HUES48 (cell line): ENCODE measurements at regions not wholly inside any gene's neighbourhood (a gene's known extent, or its start where the extent isn't known, plus 50 kb on each side); places are given as distances from the start of the nearest gene placed in this dataset.

Experiments
- H3K27ac ChIP-seq: one replicate; pipeline ENCODE4 v1.7.0; 2013; ENCODE audit warnings: low read depth, low read length, inconsistent platforms
- H3K27me3 ChIP-seq: 2 replicates; pipeline ENCODE4 v1.6.1; 2013; ENCODE audit warnings: mild to moderate bottlenecking, low read length; ENCODE audit not compliant: control insufficient read depth, insufficient read depth
- H3K36me3 ChIP-seq: 2 replicates; pipeline ENCODE4 v1.6.1; 2013; ENCODE audit warnings: low read length; ENCODE audit not compliant: control insufficient read depth, insufficient read depth
- H3K4me1 ChIP-seq: 2 replicates; pipeline ENCODE4 v1.6.1; 2013; ENCODE audit warnings: mild to moderate bottlenecking, low read length; ENCODE audit not compliant: control insufficient read depth, insufficient read depth
- H3K4me3 ChIP-seq: 2 replicates; pipeline ENCODE4 v1.5.1; 2013; ENCODE audit warnings: mild to moderate bottlenecking, low read depth, low read length
- H3K9ac ChIP-seq: 2 replicates; pipeline ENCODE4 v1.6.1; 2013; ENCODE audit warnings: mild to moderate bottlenecking, low read depth, low read length, moderate library complexity
- H3K9me3 ChIP-seq: 2 replicates; pipeline ENCODE4 v1.6.1; 2013; ENCODE audit warnings: low read length; ENCODE audit not compliant: control insufficient read depth, insufficient read depth

DNA sequence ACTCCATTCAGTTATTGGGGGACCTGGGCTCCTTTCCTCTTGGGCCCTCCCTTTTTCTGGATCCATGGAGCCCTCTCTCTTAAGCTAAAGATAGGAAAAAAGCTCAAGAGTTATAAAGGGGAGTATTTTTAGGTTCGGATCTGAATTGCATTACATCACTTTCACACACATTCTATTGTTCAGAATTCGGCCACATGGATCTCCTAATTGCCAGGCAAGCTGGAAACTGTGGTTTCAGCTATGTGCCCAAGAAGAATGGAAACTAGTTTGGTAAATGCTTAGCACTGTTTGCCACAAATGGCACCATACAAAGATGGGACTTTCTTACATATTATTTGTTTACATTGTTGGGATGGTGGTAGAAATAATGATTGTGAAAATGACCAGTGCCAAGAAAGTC, 145.6 kb downstream of the LRIG3 start:
- no peak overlapping the region for H3K9ac ChIP-seq
- no peaks in the 10 kb centered on the region for H3K9me3 ChIP-seq
- no peak overlapping the region for H3K27ac ChIP-seq
- H3K4me3 ChIP-seq, result no peak overlapping the region
- H3K27me3 ChIP-seq, result no peaks in the 10 kb centered on the region
- 0 out of 2 replicates have a peak, but pooled peaks cover 5% of the 10 kb centered on the region for H3K4me1 ChIP-seq
- H3K36me3 ChIP-seq, result no peaks in the 10 kb centered on the region

DNA sequence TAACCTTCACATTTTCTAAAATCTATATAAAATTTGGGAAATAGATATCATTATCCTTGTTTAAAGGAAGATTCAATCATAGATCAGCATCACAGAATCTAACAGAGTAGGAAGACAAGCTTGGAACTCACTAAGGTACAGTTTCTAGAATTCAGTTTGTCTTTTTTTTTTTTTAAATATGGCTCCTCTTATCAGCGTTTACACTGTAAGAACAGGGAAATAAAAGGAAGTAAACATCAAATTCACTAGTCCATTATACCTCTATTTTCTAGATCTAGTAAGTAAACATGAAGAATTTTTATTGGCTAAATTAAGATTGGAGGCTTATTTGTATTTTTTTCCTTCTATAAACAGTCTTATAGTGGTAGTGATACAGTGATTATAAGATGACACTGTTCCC, 144.9 kb downstream of the LRIG3 start:
- H3K9ac ChIP-seq, result no peak overlapping the region
- no peaks in the 10 kb centered on the region for H3K36me3 ChIP-seq
- no peak overlapping the region for H3K27ac ChIP-seq
- no peaks in the 10 kb centered on the region for H3K27me3 ChIP-seq
- no peak overlapping the region for H3K4me3 ChIP-seq
- H3K4me1 ChIP-seq, result 0 out of 2 replicates have a peak, but pooled peaks cover 5% of the 10 kb centered on the region
- no peaks in the 10 kb centered on the region for H3K9me3 ChIP-seq

DNA sequence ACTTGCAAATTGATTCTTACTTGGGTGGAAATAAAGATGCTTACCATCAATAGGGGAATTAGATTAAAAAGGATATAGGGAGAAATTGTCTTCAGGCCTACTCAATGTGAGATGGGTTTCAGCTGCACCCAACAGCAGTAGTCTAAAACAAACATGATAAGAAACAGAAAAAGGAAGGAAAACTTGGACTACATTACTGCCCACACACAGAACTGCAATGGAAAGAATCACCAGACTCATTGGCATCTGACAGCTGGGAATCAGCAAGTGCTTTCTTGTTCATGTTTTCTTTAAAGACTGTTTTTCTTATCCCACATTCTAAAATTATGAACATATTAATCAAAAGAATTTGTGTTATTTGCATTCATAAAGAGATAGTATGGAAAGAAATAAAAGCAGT, 144.2 kb downstream of the LRIG3 start:
- Histone ChIP-seq H3K27ac (no peak overlapping the region), H3K9me3 (no peaks in the 10 kb centered on the region), H3K4me3 (no peak overlapping the region), H3K27me3 (no peaks in the 10 kb centered on the region), H3K36me3 (no peaks in the 10 kb centered on the region), H3K4me1 (0 out of 2 replicates have a peak, but pooled peaks cover 5% of the 10 kb centered on the region), H3K9ac (no peak overlapping the region)

DNA sequence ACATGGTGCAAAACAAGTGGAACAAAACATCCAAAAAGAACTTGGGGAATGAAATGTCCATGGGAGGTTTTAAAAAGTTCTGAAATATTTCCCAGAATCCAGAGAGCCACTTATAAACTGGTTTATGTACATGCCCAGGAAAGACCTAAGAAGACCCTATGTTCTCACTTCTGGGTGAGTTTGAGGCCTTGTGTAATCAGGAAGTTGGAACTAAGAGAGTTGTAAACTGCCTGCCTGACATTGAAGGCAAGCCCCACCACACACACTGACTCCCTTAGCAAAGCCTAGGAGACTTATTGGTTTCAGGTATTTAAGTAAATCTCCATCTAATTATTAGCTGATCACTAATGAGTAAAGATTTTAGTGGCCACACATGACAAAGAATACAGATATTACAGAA, 142.5 kb downstream of the LRIG3 start:
- H3K9ac ChIP-seq, result no peak overlapping the region
- H3K4me3 ChIP-seq, result no peak overlapping the region
- 0 out of 2 replicates have a peak, but pooled peaks cover 5% of the 10 kb centered on the region for H3K4me1 ChIP-seq
- no peaks in the 10 kb centered on the region for H3K27me3 ChIP-seq
- H3K9me3 ChIP-seq, result no peaks in the 10 kb centered on the region
- H3K27ac ChIP-seq, result no peak overlapping the region
- no peaks in the 10 kb centered on the region for H3K36me3 ChIP-seq

DNA sequence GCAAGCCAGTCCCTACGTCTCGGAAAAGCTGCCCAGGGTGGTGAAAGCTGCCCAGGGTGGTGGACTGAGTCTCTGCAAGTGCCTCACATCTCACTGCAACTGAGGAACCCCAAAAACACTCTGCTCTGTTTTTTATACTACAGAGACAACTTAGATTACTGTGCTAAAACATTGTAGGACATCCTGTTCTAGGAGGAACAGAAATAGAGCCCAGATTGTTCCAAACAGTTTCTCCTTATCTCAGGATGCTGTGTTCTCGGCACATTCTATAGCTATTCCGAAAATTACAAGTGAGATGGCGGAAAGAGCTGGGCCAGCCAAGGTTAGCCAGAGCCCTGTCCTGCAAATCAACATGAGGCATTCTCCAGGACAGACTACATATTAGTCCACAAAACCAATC, 138.7 kb downstream of the LRIG3 start:
- no peak overlapping the region for H3K27ac ChIP-seq
- no peaks in the 10 kb centered on the region for H3K27me3 ChIP-seq
- no peaks in the 10 kb centered on the region for H3K4me1 ChIP-seq
- no peaks in the 10 kb centered on the region for H3K36me3 ChIP-seq
- no peaks in the 10 kb centered on the region for H3K9me3 ChIP-seq
- no peak overlapping the region for H3K9ac ChIP-seq
- H3K4me3 ChIP-seq, result no peak overlapping the region

DNA sequence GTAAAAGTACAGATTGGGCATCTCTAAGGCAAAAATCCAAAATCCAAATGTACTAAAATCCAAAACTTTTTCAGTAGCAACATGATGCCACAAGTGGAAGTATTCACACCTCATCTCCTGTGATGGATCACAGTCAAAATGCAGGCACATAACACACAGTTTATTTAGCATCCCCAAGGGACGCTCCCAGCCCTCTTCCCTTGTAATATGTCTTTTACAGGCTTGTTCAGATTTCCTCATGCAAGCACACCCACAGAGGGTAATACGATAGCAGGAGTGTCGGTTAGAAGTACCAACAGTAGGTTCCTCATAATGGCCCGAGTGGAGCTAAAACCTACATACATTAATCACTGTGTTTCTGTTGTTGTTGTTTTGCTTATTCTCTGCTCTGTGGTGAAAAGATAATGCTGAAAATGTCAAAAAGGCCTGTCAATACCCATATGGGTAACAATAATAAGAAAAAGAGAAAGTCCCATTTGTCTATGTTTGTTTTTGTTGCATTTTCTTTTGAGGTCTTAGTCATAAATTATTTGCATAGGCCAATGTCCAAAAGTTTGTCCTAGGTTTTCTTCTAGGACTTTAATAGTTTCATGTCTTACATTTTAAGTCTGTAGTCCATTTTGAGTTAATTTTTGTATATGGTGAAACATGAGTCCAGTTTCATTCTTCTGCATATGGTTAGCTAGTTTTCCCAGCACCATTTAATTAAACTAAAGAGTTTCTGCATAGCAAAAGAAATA, 133.1 kb downstream of the LRIG3 start:
- H3K4me3 ChIP-seq, result no peak overlapping the region
- H3K36me3 ChIP-seq, result no peaks in the 10 kb centered on the region
- H3K4me1 ChIP-seq, result no peaks in the 10 kb centered on the region
- H3K9me3 ChIP-seq, result no peaks in the 10 kb centered on the region
- H3K27me3 ChIP-seq, result no peaks in the 10 kb centered on the region
- no peak overlapping the region for H3K27ac ChIP-seq
- H3K9ac ChIP-seq, result no peak overlapping the region

DNA sequence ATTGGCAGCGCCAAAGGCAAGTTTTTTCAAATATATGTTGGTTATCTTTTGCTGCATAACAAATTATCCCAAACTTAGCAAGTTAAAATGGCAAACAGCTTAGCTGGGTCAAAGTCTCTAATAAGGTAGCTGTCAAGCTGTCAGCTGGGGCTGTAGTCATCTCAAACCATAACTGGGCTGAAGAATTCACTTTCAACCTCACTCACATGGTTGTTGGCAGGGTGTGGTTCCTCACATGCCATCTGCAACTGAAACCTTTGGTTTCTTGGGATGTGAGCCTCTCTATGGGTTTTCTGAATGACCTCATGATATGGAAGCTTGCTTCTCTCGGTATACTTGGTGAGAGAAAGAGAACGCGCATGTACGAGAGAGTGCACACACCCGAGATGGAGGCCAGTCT, 125.4 kb downstream of the LRIG3 start:
- Histone ChIP-seq H3K9ac (no peak overlapping the region), H3K27me3 (no peaks in the 10 kb centered on the region), H3K36me3 (no peaks in the 10 kb centered on the region), H3K4me1 (no peaks in the 10 kb centered on the region), H3K9me3 (no peaks in the 10 kb centered on the region), H3K27ac (no peak overlapping the region), H3K4me3 (no peak overlapping the region)

DNA sequence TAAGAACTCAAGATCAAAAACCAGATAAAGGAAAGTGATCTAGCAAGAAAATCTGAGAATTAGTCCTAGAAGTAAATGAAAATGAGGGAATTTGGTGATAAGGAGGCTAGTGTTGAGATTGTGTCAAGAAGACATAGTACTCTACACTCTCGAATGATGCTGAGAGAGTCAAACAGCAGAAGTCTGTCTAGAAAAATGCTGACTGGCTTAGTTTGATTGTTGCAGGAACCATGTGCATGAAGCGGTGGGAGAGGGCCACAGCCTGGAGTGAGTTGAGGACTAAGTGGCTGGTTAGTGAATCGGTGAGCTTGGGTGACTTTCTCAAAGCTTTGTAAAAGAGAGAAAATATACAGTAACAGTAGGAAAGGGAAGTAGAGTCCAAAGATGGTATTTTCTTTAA, 124.5 kb downstream of the LRIG3 start:
- Histone ChIP-seq H3K36me3 (no peaks in the 10 kb centered on the region), H3K9ac (no peak overlapping the region), H3K27ac (no peak overlapping the region), H3K4me1 (no peaks in the 10 kb centered on the region), H3K9me3 (no peaks in the 10 kb centered on the region), H3K4me3 (no peak overlapping the region), H3K27me3 (no peaks in the 10 kb centered on the region)

DNA sequence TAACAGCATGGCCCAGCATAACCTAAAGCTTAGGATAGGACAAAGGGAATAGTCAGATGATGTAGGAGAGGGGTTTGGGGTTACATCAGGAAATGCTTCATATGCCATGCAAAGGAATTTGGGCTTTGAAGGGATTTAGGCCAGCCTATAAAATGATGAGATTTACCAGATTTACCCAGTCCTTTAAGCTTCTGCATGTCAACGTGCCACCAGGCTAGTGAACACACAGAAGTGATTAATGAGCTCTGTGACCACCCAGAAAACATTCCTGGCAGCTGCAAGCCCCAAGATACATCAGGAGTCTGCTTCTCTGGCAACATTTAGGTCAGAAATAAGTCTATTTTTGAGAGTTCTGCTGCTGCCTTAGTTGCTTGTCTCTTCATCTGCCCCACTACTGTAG, 118.3 kb downstream of the LRIG3 start:
- no peak overlapping the region for H3K27ac ChIP-seq
- H3K9ac ChIP-seq, result no peak overlapping the region
- H3K36me3 ChIP-seq, result no peaks in the 10 kb centered on the region
- H3K27me3 ChIP-seq, result no peaks in the 10 kb centered on the region
- H3K4me1 ChIP-seq, result no peaks in the 10 kb centered on the region
- no peaks in the 10 kb centered on the region for H3K9me3 ChIP-seq
- no peak overlapping the region for H3K4me3 ChIP-seq

DNA sequence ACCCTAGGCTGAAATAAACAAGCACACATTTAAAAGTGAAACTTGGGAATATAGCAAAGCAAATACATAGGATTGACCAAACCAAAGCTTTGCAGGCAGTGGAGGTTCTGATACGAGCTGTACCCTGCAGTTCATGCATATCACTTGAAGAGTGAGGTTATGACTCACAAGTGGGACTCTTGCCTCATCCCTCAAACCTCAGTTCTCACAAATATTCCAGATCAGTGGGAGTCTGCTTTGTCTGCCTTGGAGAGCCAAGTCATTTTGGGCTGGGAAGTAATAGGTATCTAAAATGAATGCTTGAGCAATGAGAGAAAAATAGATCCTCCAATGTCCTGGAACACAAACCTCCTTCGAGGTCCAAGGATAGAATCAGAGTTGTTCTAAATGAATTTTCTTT, 116.4 kb downstream of the LRIG3 start:
- no peaks in the 10 kb centered on the region for H3K27me3 ChIP-seq
- no peak overlapping the region for H3K27ac ChIP-seq
- no peaks in the 10 kb centered on the region for H3K9me3 ChIP-seq
- H3K4me3 ChIP-seq, result no peak overlapping the region
- no peaks in the 10 kb centered on the region for H3K36me3 ChIP-seq
- no peak overlapping the region for H3K9ac ChIP-seq
- H3K4me1 ChIP-seq, result no peaks in the 10 kb centered on the region

DNA sequence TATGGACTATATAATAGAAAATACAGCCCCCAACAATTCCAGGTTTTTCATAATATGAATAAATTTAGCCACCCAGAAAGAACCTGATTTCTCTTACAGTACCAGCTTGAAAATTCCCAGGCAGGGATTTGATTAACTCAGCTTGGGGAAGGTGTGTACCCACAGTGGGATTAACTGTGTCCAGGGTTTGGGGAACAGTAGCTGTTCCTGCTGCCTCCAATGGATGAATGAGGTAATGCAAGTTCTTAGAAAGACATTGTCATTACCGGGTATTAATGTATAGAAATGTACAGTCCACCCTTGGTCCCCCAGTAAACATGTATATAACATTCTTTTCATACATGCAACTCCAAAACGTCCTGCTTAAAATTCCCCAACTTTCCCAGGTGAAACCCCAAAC, 115.6 kb downstream of the LRIG3 start:
- Histone ChIP-seq H3K9ac (no peak overlapping the region), H3K36me3 (no peaks in the 10 kb centered on the region), H3K27ac (no peak overlapping the region), H3K4me1 (no peaks in the 10 kb centered on the region), H3K27me3 (no peaks in the 10 kb centered on the region), H3K4me3 (no peak overlapping the region), H3K9me3 (no peaks in the 10 kb centered on the region)
